HG02588 (cell line): ENCODE measurements at regions not wholly inside any gene's neighbourhood (a gene's known extent, or its start where the extent isn't known, plus 50 kb on each side); places are given as distances from the start of the nearest gene placed in this dataset.
"Not testable (repeated sequence)": the region's sequence is repeated elsewhere in the genome, so short reads cannot be mapped to it uniquely, and the experiment has no call there.

Source experiments
- ATAC-seq: cut with Tn5 transposase; IDR thresholded peaks from one replicate; pipeline ENCODE4 v1.9.1; 2021; ENCODE audit warnings: mild to moderate bottlenecking, moderate library complexity; ENCODE audit not compliant: unreplicated experiment

- no peak for ATAC-seq
Measured at GRCh38 chr2:106010818-106011355, 183.2 kb downstream of the UXS1 start.

- ATAC-seq, result no peak
Measured at GRCh38 chr2:106009096-106009495, 185.0 kb downstream of the UXS1 start.

- ATAC-seq, result no peak
Measured at GRCh38 chr2:106004851-106005250, 189.2 kb downstream of the UXS1 start.

GRCh38 chr2:105999211-105999989, 194.7 kb downstream of the UXS1 start:
- no peak for ATAC-seq

GRCh38 chr2:105997711-105998110, 196.4 kb downstream of the UXS1 start:
- ATAC-seq, result no peak

- ATAC-seq, result no peak
Measured at GRCh38 chr2:105990624-105991023, 203.5 kb downstream of the UXS1 start.

GRCh38 chr2:105989803-105990202, 204.3 kb downstream of the UXS1 start:
- ATAC-seq, result not testable (repeated sequence)

GRCh38 chr2:105989070-105989469, 205.0 kb downstream of the UXS1 start:
- ATAC-seq, result no peak

GRCh38 chr2:105977807-105978206, 216.3 kb downstream of the UXS1 start:
- ATAC-seq, result no peak

GRCh38 chr2:105977212-105977611, 216.9 kb downstream of the UXS1 start:
- ATAC-seq, result no peak

- no peak for ATAC-seq
Measured at GRCh38 chr2:105974812-105975211, 219.3 kb downstream of the UXS1 start.

GRCh38 chr2:105972927-105973326, 221.2 kb downstream of the UXS1 start:
- ATAC-seq, result no peak

GRCh38 chr2:105972246-105972645, 221.9 kb downstream of the UXS1 start:
- ATAC-seq, result no peak

GRCh38 chr2:105969552-105969951, 224.5 kb downstream of the UXS1 start:
- no peak for ATAC-seq

GRCh38 chr2:105962221-105962620, 217.5 kb downstream of the NCK2 start:
- no peak for ATAC-seq

- no peak for ATAC-seq
Measured at GRCh38 chr2:105961599-105962146, 217.0 kb downstream of the NCK2 start.

GRCh38 chr2:105959357-105959756, 214.6 kb downstream of the NCK2 start:
- ATAC-seq, result no peak

GRCh38 chr2:105954891-105955290, 210.2 kb downstream of the NCK2 start:
- ATAC-seq, result no peak

GRCh38 chr2:105953942-105954341, 209.2 kb downstream of the NCK2 start:
- no peak for ATAC-seq

- no peak for ATAC-seq
Measured at GRCh38 chr2:105952131-105952530, 207.4 kb downstream of the NCK2 start.

- no peak for ATAC-seq
Measured at GRCh38 chr2:105951384-105951694, 206.6 kb downstream of the NCK2 start.

GRCh38 chr2:105950521-105951383, 206.0 kb downstream of the NCK2 start:
- ATAC-seq, result no peak
